ENCODE measurements at regions not wholly inside any gene's neighbourhood (a gene's known extent, or its start where the extent isn't known, plus 50 kb on each side); places are given as distances from the start of the nearest gene placed in this dataset.

- no peak for TF ChIP-seq CTCF (conservative IDR thresholded peaks at IDR 0.05)
- no peak for TF ChIP-seq ZFX (IDR thresholded peaks at IDR 0.05)
Observed at GRCh38 chrX:93419642-93420041, 253.7 kb downstream of the NAP1L3 start.

Data from C4-2B (cell line).